AG10803 (cell line): ENCODE measurements at regions not wholly inside any gene's neighbourhood (a gene's known extent, or its start where the extent isn't known, plus 50 kb on each side); places are given as distances from the start of the nearest gene placed in this dataset.

Source experiments
- DNase-seq: peaks from one replicate; pipeline ENCODE4 v3.0.0; 2010; ENCODE audit warnings: low read depth
- H3K4me3 ChIP-seq: 2 replicates; pipeline ENCODE4 v1.5.1; 2011; ENCODE audit warnings: mild to moderate bottlenecking, low read length, control low read depth
- CTCF ChIP-seq: conservative IDR thresholded peaks from 2 replicates; pipeline ENCODE4 v1.5.1; 2011; ENCODE audit warnings: mild to moderate bottlenecking, low read length, control low read depth, inconsistent platforms

DNA sequence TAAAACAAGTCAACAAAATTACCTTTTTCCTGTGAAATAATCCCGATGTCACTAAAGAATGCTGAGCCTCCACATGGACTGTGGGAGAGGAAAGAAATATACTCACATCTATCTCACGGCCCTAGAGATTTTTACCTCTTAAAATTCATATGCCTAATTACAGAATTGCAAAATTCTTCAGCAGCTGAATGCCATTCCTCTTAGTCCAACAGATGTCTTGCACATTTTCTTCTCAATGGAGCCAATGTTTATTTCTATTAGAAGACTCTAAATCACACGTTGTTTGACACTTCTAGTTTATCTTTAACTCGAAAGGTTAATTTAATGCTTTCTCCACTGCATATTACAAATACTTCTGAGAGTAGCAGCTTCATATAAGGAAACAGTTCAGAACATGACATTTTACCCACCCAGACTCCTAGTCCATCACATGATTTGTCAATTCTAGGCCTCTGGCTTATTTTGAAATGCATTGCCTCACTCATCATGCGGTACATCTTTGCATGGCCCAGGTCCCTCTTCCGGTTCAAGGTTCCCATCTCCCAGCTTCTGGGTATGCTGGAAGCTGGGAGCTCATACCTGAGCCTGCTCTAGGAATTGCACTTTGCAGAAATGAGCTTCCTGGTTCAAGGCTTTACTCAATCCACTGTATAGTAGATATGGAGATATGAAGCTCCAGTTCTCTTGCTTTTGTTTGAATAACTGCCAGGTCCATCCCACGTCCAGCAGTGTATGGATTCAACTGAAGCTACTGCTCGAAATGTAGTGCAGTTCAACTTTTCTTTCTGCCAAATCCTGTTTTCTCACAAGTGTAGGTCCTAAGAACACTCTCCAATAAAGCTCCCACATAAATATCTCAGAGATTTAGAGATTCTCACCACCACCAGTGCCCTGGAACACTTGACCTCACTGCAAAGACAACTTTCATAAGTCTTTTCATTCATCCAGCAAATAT lies 306.2 kb downstream of the GPR37 start:
- no peak overlapping the region for H3K4me3 ChIP-seq
- no peak for TF ChIP-seq CTCF
- DNase-seq: peak; percentile 91

GRCh38 chr7:124457841-124458240 lies 307.8 kb downstream of the GPR37 start:
- no peak overlapping the region for H3K4me3 ChIP-seq
- TF ChIP-seq CTCF: no peak
- peak; percentile 42 for DNase-seq

DNA sequence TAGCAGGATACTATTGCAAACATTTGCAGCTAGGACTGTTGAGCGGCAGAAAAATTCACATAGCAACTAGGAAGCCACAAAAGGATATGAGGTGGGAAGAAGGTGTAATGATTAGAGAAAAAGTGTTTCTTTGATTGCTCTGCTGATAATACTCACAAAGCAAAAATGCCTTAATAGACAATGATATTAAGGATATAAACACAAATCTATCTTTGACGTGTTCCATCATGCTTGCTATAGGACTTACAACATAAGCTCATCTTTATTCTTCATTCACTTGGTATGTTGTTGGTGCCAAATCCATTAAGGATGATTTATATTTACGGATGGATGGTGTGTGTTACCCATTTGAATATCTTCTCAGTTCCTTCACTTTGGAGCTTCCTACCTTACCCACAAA lies 309.3 kb downstream of the GPR37 start:
- DNase-seq: no peak
- no peak for TF ChIP-seq CTCF
- H3K4me3 ChIP-seq: no peak overlapping the region

GRCh38 chr7:124452186-124452585 lies 313.4 kb downstream of the GPR37 start:
- TF ChIP-seq CTCF: no peak
- no peak for DNase-seq
- H3K4me3 ChIP-seq: no peak overlapping the region

GRCh38 chr7:124449896-124450295 lies 315.7 kb downstream of the GPR37 start:
- H3K4me3 ChIP-seq: no peak overlapping the region
- no peak for DNase-seq
- TF ChIP-seq CTCF: no peak

DNA sequence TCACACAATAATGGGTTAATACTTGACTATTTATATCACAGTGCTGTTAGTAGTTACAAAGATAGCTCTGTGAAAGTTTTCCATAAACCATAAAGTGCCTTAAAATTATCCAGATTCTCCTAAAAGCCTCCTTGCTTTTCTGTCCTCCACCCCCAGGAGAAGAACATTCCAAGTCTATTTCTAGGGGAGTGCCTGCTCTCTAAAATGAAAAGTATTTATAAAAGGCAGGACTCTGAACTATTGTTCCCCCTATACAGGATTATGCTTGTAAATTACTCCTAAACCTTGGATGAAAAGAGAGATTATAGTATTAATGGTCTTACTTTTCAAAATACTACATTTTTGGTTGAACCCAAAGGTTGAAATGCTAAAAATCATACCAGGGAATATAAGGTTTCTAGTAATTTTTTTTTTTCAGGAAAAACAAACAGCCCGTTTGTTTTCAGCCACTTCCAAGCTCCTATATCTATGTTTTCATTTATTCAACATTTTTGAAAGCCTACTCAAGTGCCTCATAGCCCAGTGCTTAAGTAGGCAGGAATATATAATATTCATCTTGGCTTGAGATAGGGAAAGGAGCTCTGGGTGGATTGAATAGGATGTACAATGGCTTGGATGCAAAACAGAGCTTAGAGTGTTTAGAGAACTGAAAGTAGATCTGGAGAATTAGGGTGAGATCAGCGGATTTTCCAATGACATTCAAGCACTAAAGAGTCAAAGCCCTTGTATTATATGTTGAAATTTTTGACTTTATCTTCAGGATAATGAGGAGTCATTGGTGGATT lies 320.7 kb downstream of the GPR37 start:
- TF ChIP-seq CTCF: no peak
- DNase-seq: no peak
- no peak overlapping the region for H3K4me3 ChIP-seq
